Bronchial epithelial cell (primary cell): ENCODE measurements at regions not wholly inside any gene's neighbourhood (a gene's known extent, or its start where the extent isn't known, plus 50 kb on each side); places are given as distances from the start of the nearest gene placed in this dataset.

Experiments used
- DNase-seq: peaks from one replicate; pipeline ENCODE4 v3.0.0-alpha.2; 2010; ENCODE audit warnings: low read depth
- FAIRE-seq: peaks from 2 replicates; lab custom pipeline; 2011; peaks lifted over from hg19 to GRCh38; lab: Jason Lieb, UNC
- H3K27me3 ChIP-seq: 2 replicates; pipeline ENCODE4 v1.5.1; 2011; ENCODE audit warnings: low read length; ENCODE audit not compliant: control insufficient read depth, insufficient read depth
- H3K36me3 ChIP-seq: 2 replicates; pipeline ENCODE4 v1.5.1; 2011; ENCODE audit warnings: low read length; ENCODE audit not compliant: control insufficient read depth, insufficient read depth
- H3K4me3 ChIP-seq: 2 replicates; pipeline ENCODE4 v1.5.1; 2011; ENCODE audit warnings: mild to moderate bottlenecking, low read depth, low read length, control low read depth
- CTCF ChIP-seq: IDR thresholded peaks from 2 replicates; pipeline ENCODE4 v1.5.1; 2011; ENCODE audit warnings: mild to moderate bottlenecking, moderate library complexity, low read length, control low read depth, inconsistent platforms; ENCODE audit not compliant: insufficient read depth, severe bottlenecking

GRCh38 chr11:97956904-97957303, 1063.8 kb upstream of the CNTN5 start:
- DNase-seq (no peak), FAIRE-seq (no peak)
- no peaks in the 10 kb centered on the region for H3K27me3 ChIP-seq
- H3K4me3 ChIP-seq = no peak overlapping the region
- TF ChIP-seq CTCF = no peak
- H3K36me3 ChIP-seq = no peaks in the 10 kb centered on the region

- no peak overlapping the region for H3K4me3 ChIP-seq
- DNase-seq (peak; percentile 59), FAIRE-seq (no peak)
- no peak for TF ChIP-seq CTCF
- H3K27me3 ChIP-seq = no peaks in the 10 kb centered on the region
- no peaks in the 10 kb centered on the region for H3K36me3 ChIP-seq
Measured at GRCh38 chr11:97961431-97961830, 1059.3 kb upstream of the CNTN5 start.

GRCh38 chr11:97962758-97963157, 1058.0 kb upstream of the CNTN5 start:
- TF ChIP-seq CTCF = no peak
- Histone ChIP-seq H3K36me3 (no peaks in the 10 kb centered on the region), H3K27me3 (no peaks in the 10 kb centered on the region), H3K4me3 (no peak overlapping the region)
- DNase-seq = no peak
- FAIRE-seq = no peak

GRCh38 chr11:97963528-97964331, 1057.0 kb upstream of the CNTN5 start:
- no peak for TF ChIP-seq CTCF
- no peak for FAIRE-seq
- Histone ChIP-seq H3K4me3 (no peak overlapping the region), H3K36me3 (no peaks in the 10 kb centered on the region), H3K27me3 (no peaks in the 10 kb centered on the region)
- no peak for DNase-seq

GRCh38 chr11:97964332-97965004, 1056.3 kb upstream of the CNTN5 start:
- Histone ChIP-seq H3K27me3 (no peaks in the 10 kb centered on the region), H3K4me3 (no peak overlapping the region), H3K36me3 (no peaks in the 10 kb centered on the region)
- DNase-seq (no peak), FAIRE-seq (no peak)
- TF ChIP-seq CTCF = no peak
